ENCODE measurements at regions not wholly inside any gene's neighbourhood (a gene's known extent, or its start where the extent isn't known, plus 50 kb on each side); places are given as distances from the start of the nearest gene placed in this dataset.

DNA sequence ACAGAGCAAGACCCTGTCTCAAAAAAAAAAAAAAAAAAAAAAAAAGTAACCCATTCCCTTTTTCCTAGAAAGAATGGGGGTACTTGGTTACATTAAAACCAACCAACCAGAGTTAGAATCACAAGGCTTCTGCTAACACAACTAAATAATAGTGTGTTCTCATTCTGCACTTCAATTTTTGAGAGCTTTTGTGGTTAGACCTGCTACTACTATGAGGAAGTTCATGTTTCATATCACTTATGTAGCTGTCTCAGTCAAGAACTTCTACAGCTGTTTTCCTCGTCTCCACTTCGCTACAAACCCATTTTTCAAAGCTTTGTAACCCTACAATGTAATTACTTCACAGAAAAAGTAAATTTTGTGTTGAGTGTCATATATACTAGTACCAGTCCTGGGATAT is 58.3 kb downstream of the PDHA2 start:
- no peak overlapping the region for H3K9ac ChIP-seq (ENCODE audit: low read length)
- H3K27me3 ChIP-seq (ENCODE audit: insufficient read depth, low read length): no peaks in the 10 kb centered on the region
- no peaks in the 10 kb centered on the region for H3K9me2 ChIP-seq (ENCODE audit: low read depth, low read length)
- no peaks in the 10 kb centered on the region for H3F3A ChIP-seq (ENCODE audit: insufficient read depth, low read length)
- no peak overlapping the region for H2AFZ ChIP-seq (ENCODE audit: low read length)
- no peaks in the 10 kb centered on the region for H3K4me1 ChIP-seq (ENCODE audit: insufficient read depth, low read length, severe bottlenecking)
- H3K27ac ChIP-seq (ENCODE audit: low read depth, low read length, poor library complexity, severe bottlenecking): no peak overlapping the region
- H4K20me1 ChIP-seq (ENCODE audit: insufficient read depth, low read length): no peaks in the 10 kb centered on the region
- no peak for TF ChIP-seq EZH2 (IDR thresholded peaks at IDR 0.05; ENCODE audit: borderline replicate concordance, low read length)
- TF ChIP-seq CTCF (IDR thresholded peaks at IDR 0.05; ENCODE audit: low read length): no peak
- H3K4me2 ChIP-seq (ENCODE audit: low read length): no peak overlapping the region
- no peaks in the 10 kb centered on the region for H3K36me3 ChIP-seq (ENCODE audit: insufficient read depth, low read length)
- H3K79me2 ChIP-seq (ENCODE audit: insufficient read depth, low read length): no peaks in the 10 kb centered on the region
- no peaks in the 10 kb centered on the region for H3K9me3 ChIP-seq (ENCODE audit: low read length)
- no peak overlapping the region for H3K4me3 ChIP-seq (ENCODE audit: low read depth, low read length, poor library complexity, severe bottlenecking)

- Histone ChIP-seq H2AFZ (ENCODE audit: low read length) (no peak overlapping the region), H4K20me1 (ENCODE audit: insufficient read depth, low read length) (no peaks in the 10 kb centered on the region), H3K9ac (ENCODE audit: low read length) (no peak overlapping the region), H3F3A (ENCODE audit: insufficient read depth, low read length) (no peaks in the 10 kb centered on the region), H3K4me1 (ENCODE audit: insufficient read depth, low read length, severe bottlenecking) (no peaks in the 10 kb centered on the region), H3K27ac (ENCODE audit: low read depth, low read length, poor library complexity, severe bottlenecking) (no peak overlapping the region), H3K4me2 (ENCODE audit: low read length) (no peak overlapping the region), H3K79me2 (ENCODE audit: insufficient read depth, low read length) (no peaks in the 10 kb centered on the region), H3K9me2 (ENCODE audit: low read depth, low read length) (no peaks in the 10 kb centered on the region), H3K4me3 (ENCODE audit: low read depth, low read length, poor library complexity, severe bottlenecking) (no peak overlapping the region), H3K27me3 (ENCODE audit: insufficient read depth, low read length) (no peaks in the 10 kb centered on the region), H3K9me3 (ENCODE audit: low read length) (no peaks in the 10 kb centered on the region), H3K36me3 (ENCODE audit: insufficient read depth, low read length) (no peaks in the 10 kb centered on the region)
- TF ChIP-seq CTCF (IDR thresholded peaks at IDR 0.05; ENCODE audit: low read length): no peak
- TF ChIP-seq EZH2 (IDR thresholded peaks at IDR 0.05; ENCODE audit: borderline replicate concordance, low read length): no peak
Observed at GRCh38 chr4:95909211-95909610, 69.3 kb downstream of the PDHA2 start.

GRCh38 chr4:95910749-95911148 is 70.9 kb downstream of the PDHA2 start:
- H3K4me3 ChIP-seq (ENCODE audit: low read depth, low read length, poor library complexity, severe bottlenecking): no peak overlapping the region
- H3K9ac ChIP-seq (ENCODE audit: low read length): no peak overlapping the region
- no peaks in the 10 kb centered on the region for H3K9me3 ChIP-seq (ENCODE audit: low read length)
- no peak overlapping the region for H3K27ac ChIP-seq (ENCODE audit: low read depth, low read length, poor library complexity, severe bottlenecking)
- no peaks in the 10 kb centered on the region for H4K20me1 ChIP-seq (ENCODE audit: insufficient read depth, low read length)
- no peak overlapping the region for H3K4me2 ChIP-seq (ENCODE audit: low read length)
- H3K36me3 ChIP-seq (ENCODE audit: insufficient read depth, low read length): no peaks in the 10 kb centered on the region
- no peak overlapping the region for H2AFZ ChIP-seq (ENCODE audit: low read length)
- no peaks in the 10 kb centered on the region for H3F3A ChIP-seq (ENCODE audit: insufficient read depth, low read length)
- no peaks in the 10 kb centered on the region for H3K4me1 ChIP-seq (ENCODE audit: insufficient read depth, low read length, severe bottlenecking)
- H3K79me2 ChIP-seq (ENCODE audit: insufficient read depth, low read length): no peaks in the 10 kb centered on the region
- no peaks in the 10 kb centered on the region for H3K9me2 ChIP-seq (ENCODE audit: low read depth, low read length)
- no peak for TF ChIP-seq EZH2 (IDR thresholded peaks at IDR 0.05; ENCODE audit: borderline replicate concordance, low read length)
- no peak for TF ChIP-seq CTCF (IDR thresholded peaks at IDR 0.05; ENCODE audit: low read length)
- no peaks in the 10 kb centered on the region for H3K27me3 ChIP-seq (ENCODE audit: insufficient read depth, low read length)
